GM18502 (cell line): ENCODE measurements at regions not wholly inside any gene's neighbourhood (a gene's known extent, or its start where the extent isn't known, plus 50 kb on each side); places are given as distances from the start of the nearest gene placed in this dataset.
"Not testable (repeated sequence)": the region's sequence is repeated elsewhere in the genome, so short reads cannot be mapped to it uniquely, and the experiment has no call there.

Experiments
- ATAC-seq: cut with Tn5 transposase; IDR thresholded peaks from one replicate; pipeline ENCODE4 v1.9.1; 2021; ENCODE audit warnings: mild to moderate bottlenecking; ENCODE audit not compliant: unreplicated experiment, poor library complexity

DNA sequence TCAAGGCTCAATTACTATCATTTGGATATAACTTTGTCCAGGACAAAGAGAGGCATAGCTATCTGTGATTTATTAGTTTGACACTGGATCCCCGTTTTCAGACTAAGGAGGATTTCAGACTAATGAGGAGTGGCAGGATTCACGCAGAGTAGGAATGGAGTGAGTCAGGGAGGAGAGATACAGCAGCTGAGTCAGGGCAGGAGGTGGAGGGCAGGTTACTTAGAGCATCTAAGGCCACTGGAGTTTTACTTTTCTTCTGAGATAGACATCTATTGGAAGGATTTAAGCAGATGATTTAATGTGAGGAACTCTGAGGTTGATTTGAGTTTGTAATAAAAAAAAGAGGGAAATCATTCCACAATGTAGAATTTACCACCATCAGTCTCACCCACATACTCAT lies 110.6 kb downstream of the RPIA start:
- not testable (repeated sequence) for ATAC-seq

DNA sequence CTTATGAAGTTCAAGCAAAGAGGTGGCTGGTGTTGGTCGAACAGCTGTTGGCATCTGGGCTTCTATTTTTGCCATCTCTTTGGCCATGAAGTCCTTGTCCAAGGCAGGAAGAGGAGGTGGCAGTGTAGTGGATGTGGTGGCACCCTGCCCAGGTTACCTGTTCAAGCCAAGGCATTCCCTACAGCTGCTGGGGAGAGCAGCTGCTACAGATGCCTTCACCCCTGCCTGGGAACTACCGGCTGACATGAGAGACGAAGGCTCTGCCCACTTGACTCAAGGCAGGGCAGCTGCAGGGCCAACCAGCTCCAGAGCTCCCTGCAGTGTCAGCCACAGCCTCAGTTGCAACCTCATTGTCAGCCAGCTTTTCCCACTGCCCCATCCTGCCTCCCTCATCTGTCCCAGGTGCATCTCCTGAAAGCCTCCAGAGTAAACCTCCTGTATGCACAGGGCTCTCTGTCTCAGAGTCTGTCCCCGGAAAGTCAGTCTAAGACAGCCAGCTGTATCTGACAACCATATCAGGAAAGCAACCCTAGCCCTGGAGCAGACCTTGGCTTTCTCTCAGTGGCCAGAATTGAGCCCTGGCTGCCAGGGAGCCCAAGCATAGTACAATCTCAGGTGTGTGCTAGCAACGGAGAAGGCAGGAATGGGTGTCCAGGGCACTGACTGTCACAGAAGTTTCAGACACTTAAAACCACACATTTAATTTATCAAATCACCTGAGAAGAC lies 115.9 kb downstream of the RPIA start:
- ATAC-seq = no peak

- ATAC-seq = no peak
Measured at GRCh38 chr2:88808083-88808482, 116.6 kb downstream of the RPIA start.

GRCh38 chr2:88808652-88809051 lies 117.2 kb downstream of the RPIA start:
- ATAC-seq = no peak

GRCh38 chr2:88809216-88809615 lies 117.7 kb downstream of the RPIA start:
- no peak for ATAC-seq

DNA sequence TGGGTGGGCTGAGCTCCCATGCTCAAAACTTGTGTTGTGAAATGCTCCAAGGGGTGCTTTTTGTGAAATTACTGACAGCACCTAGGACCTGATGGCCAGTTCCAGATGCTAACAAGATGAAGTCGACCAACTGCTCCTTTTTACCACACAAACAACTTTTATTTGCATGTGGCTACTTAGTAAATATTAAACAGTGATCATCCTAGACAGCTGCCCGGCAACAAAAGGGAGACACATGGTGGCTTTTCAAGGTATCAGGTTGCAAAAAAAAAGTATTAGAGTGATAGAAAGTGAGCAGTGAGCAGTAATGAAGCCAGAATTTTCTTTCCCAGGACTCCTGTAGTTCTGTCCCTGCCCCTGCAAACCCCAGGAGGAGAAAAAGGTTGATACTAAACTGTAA lies 118.5 kb downstream of the RPIA start:
- peak; percentile 46 for ATAC-seq

DNA sequence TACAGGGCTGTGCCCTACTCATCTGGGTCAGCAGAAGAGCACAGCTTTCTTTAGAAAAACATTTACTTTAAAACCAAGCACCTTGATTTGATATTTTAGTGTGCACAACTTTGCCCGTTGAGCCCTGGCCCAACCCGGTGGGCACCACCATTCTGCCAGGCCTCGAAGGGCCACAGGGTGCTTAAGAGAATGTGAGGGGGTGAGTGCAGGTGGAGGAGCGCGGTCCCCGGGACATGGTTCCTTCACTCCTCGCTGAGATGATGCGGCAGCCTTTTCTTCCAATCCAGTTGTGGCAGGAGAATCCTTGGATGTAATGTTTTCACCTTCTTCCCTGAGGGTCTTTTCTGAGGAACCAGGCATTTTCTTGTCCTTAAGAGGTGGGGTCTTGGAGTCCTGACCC lies 119.0 kb downstream of the RPIA start:
- ATAC-seq = no peak

DNA sequence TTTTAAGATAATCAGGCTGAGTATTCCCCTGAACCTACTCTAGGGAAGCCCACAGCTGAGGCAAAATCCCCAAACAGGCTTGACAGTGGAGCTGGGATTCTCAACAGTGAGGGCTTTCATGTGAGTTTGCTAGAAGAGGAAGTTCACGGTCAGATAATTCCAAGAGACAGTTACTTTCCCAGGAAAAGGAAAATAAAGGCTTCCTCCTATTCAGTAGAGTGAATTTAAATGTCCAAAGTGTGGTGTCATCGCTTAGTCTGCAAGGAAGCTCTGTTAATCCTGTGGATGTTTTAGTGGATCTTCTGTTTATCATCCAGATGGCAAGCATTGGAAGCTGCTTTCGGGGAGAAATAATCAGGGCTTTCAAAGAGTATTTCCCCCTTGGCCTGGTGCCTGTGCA lies 119.8 kb downstream of the RPIA start:
- ATAC-seq = no peak

DNA sequence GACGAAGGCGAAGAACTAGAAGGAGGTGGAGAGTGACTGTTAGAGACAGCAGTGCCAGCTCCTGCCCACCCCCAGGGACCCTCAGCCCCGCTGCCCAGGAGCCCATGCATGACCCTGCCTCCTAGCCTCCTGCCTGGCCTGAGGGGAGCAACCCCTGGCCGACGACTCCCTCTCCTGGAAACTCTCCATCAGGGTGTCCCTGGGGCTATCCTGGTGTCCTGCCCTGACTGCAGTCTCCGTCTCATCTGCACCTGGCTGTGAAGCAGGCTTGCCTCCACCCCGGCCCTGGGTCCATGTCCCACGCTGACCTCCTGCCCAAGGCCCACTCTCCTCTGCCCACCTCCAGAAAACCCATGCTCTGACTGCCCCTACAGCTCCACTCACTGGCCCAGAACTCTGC lies 120.2 kb downstream of the RPIA start:
- ATAC-seq = no peak

GRCh38 chr2:88813612-88814011 lies 122.1 kb downstream of the RPIA start:
- ATAC-seq = no peak

DNA sequence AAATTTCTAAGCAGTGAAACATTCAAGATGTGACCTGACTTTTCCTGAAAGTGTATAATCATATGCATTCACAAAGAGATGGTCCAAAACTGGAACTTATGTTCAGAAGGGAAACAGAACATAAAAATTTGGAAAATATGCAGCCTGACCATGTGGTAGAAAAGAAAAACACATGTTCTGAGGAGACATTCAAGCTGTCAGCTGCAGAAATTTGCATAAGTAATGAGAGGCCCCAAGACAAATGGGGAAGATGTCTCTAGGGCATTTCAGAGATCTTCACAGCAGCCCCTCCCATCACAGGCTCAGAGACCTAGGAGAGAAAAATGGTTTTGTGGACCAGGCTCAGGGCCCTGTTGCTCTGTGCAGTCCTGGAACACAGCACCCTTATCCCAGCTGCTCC lies 123.8 kb downstream of the RPIA start:
- ATAC-seq = no peak

DNA sequence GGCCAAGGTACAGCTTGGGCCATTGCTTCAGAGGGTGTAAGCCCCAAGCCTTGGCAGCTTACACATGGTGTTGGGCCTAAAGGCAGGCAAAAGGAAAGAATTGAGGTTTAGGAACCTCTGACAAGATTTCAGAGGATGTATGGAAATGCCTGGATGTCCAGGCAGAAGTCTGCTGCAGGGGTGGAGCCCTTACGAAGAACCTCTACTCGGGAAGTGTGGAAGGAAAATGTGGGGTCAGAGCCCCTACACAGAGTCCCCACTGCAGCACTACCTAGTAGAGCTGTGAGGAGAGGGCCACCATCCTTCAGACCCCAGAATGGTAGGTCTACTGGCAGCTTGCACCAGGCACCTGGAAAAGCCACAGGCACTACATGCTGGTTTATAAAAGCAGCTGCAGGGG lies 124.2 kb downstream of the RPIA start:
- no peak for ATAC-seq

DNA sequence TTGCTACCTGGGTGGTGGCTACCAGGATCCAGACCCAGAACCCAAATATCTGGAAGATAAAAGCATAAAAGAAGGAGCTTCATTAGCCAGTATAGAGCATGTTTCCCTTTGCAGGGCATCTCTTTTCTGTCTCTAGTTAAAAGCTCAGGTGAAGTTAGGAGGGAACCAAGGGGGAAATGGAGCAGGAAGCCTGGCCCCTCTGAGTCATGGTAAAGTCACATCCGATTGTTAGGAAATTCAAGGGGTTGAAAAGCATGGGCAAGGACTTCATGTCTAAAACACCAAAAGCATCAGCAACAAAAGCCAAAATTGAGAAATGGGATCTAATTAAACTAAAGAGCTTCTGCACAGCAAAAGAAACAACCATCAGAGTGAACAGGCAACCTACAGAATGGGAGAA lies 126.9 kb downstream of the RPIA start:
- ATAC-seq = no peak

- no peak for ATAC-seq
Measured at GRCh38 chr2:88824951-88825350, 133.5 kb downstream of the RPIA start.

GRCh38 chr2:88826399-88826798 lies 134.9 kb downstream of the RPIA start:
- ATAC-seq = no peak

- ATAC-seq = no peak
Measured at GRCh38 chr2:88827821-88828220, 136.3 kb downstream of the RPIA start.

DNA sequence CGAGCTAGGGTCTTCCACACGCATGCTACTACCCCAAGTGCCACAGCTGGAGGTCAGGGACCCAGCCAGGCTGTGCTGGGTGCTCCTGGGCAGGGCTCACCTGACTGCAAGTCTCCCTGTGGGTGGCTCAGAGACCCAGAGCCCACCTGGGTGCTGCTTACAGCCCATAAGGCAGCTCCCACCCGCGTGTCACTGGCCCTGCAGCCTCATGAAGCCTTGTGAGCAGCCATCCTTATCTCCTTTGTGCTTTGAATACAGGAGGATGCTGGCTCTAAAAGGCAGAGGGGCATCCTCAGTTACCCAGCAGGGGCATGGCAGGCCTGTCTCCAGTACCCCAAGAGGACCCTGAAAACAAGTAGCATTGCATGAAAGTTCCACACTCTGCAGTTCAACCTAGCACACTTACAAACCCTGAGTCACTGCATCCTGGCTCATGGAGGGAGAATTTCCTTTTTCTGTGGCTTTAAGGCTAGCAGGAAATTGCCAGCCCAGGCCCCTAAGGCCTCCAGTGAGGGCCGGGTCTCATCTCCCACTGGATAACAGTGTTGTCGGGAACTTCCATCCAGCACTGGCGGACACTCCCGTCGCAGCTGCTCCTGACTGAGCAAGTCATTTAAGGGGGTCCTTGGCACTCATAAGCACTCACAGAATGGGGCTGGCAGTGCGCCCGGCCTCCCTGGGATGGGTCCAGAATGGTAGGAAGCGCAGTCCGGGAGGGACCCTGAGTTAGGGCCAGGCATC lies 137.1 kb downstream of the RPIA start:
- no peak for ATAC-seq

GRCh38 chr2:88829607-88830463 lies 138.4 kb downstream of the RPIA start:
- ATAC-seq = no peak

GRCh38 chr2:88831071-88831791 lies 139.8 kb downstream of the RPIA start:
- ATAC-seq = peak; percentile 2

DNA sequence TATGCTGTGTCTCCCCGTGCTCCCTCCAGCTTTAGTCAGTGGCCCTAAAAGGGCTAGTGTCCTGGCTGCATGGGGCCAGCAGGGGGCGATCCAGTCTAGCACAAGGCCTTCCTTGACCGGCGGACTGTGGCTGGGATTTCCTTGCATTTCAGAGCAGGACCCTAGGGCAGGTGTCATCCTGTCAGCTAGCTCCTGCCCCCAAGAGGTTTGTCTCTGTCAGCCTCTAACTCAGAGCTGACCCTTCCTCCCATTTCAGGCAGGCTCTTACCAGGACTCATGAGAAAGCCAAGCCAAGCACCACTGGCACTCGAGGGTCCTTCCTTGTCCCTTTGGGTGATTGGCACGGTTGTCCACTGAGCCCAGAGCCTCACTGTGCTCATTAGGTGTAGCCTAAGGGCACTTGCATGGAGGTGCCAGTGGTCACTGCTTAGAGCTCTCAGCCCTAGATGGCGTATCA lies 140.3 kb downstream of the RPIA start:
- ATAC-seq = peak; percentile 86
